Left renal pelvis (tissue), 4 donors: ENCODE measurements at regions not wholly inside any gene's neighbourhood (a gene's known extent, or its start where the extent isn't known, plus 50 kb on each side); places are given as distances from the start of the nearest gene placed in this dataset.
"Not testable (repeated sequence)": the region's sequence is repeated elsewhere in the genome, so short reads cannot be mapped to it uniquely, and the experiment has no call there.

Experiments
- DNase-seq, 4 donors: peaks; one replicate each; pipeline ENCODE4 v3.0.0-alpha.2; 2013; ENCODE audit warnings: low read depth in 4 of 4, low spot score in 3 of 4

- no peak for DNase-seq
Measured at GRCh38 chr16:8084882-8085281, 505.4 kb downstream of the TMEM114 start.

GRCh38 chr16:8084302-8084701, 506.0 kb downstream of the TMEM114 start:
- no peak for DNase-seq

- no peak for DNase-seq
Measured at GRCh38 chr16:8083560-8083959, 506.8 kb downstream of the TMEM114 start.

- DNase-seq = no peak
Measured at GRCh38 chr16:8080817-8081216, 509.5 kb downstream of the TMEM114 start.

GRCh38 chr16:8075271-8075670, 515.0 kb downstream of the TMEM114 start:
- DNase-seq = no peak

- no peak for DNase-seq
Measured at GRCh38 chr16:8070506-8070905, 519.8 kb downstream of the TMEM114 start.

GRCh38 chr16:8068225-8068624, 522.1 kb downstream of the TMEM114 start:
- DNase-seq = not testable (repeated sequence)

GRCh38 chr16:8063159-8063558, 527.2 kb downstream of the TMEM114 start:
- no peak for DNase-seq

- no peak for DNase-seq
Measured at GRCh38 chr16:8062677-8063076, 527.6 kb downstream of the TMEM114 start.

GRCh38 chr16:8055761-8056160, 534.5 kb downstream of the TMEM114 start:
- no peak for DNase-seq

GRCh38 chr16:8053437-8053836, 536.9 kb downstream of the TMEM114 start:
- DNase-seq = no peak

- DNase-seq = no peak
Measured at GRCh38 chr16:8048433-8048832, 541.9 kb downstream of the TMEM114 start.

GRCh38 chr16:8047736-8048135, 542.6 kb downstream of the TMEM114 start:
- DNase-seq = no peak

GRCh38 chr16:8044796-8045195, 545.5 kb downstream of the TMEM114 start:
- no peak for DNase-seq

- DNase-seq = no peak
Measured at GRCh38 chr16:8032406-8032805, 557.9 kb downstream of the TMEM114 start.

- DNase-seq = not testable (repeated sequence)
Measured at GRCh38 chr16:8030004-8030403, 560.3 kb downstream of the TMEM114 start.

- peak in 3 of 4 donors; percentile 2 to 42 (median 8) for DNase-seq
Measured at GRCh38 chr16:8026450-8026849, 563.9 kb downstream of the TMEM114 start.

- no peak for DNase-seq
Measured at GRCh38 chr16:8023326-8023725, 567.0 kb downstream of the TMEM114 start.

- no peak for DNase-seq
Measured at GRCh38 chr16:8005096-8005860, 585.0 kb downstream of the TMEM114 start.

- DNase-seq = no peak
Measured at GRCh38 chr16:7998789-7999453, 591.4 kb downstream of the TMEM114 start.

GRCh38 chr16:7997966-7998365, 592.3 kb downstream of the TMEM114 start:
- DNase-seq = no peak

- DNase-seq = no peak
Measured at GRCh38 chr16:7992616-7993015, 597.7 kb downstream of the TMEM114 start.
